Stimulated activated naive B cell treated with anti-CD40 and anti-IgM and Interleukin-4, amounts not matched to agents 10 μg/mL and 1 μg/mL and 100 μg/mL, for 72 hours (primary cell): ENCODE measurements at regions not wholly inside any gene's neighbourhood (a gene's known extent, or its start where the extent isn't known, plus 50 kb on each side); places are given as distances from the start of the nearest gene placed in this dataset.

Source experiments
- ATAC-seq, 2 donors: fragments of 150-1000 bp; cut with Tn5 transposase; replicated peaks; 2 replicates each; pipeline ENCODE4 v1.10.0; 2021; ENCODE audit warnings: moderate library complexity in 1 of 2
- DNase-seq: peaks from one replicate; pipeline ENCODE4 v3.0.0; 2021
- H3K27ac Mint-ChIP-seq: one replicate; pipeline ENCODE4 v1.8.0; 2022; ENCODE audit warnings: mild to moderate bottlenecking, mixed read lengths
- H3K27me3 Mint-ChIP-seq, 2 donors: one replicate each; pipeline ENCODE4 v1.8.0; 2022; ENCODE audit warnings: mixed read lengths in 2 of 2
- H3K36me3 Mint-ChIP-seq, 2 donors: one replicate each; pipeline ENCODE4 v1.8.0; 2022; ENCODE audit warnings: mixed read lengths in 2 of 2, mild to moderate bottlenecking in 1 of 2
- H3K4me1 Mint-ChIP-seq, 2 donors: one replicate each; pipeline ENCODE4 v1.8.0; 2022; ENCODE audit warnings: mixed read lengths in 2 of 2, mild to moderate bottlenecking in 1 of 2
- H3K4me3 Mint-ChIP-seq, 2 donors: one replicate each; pipeline ENCODE4 v1.8.0; 2022; ENCODE audit warnings: mild to moderate bottlenecking in 2 of 2, mixed read lengths in 2 of 2, moderate library complexity in 1 of 2
- H3K9me3 Mint-ChIP-seq, 2 donors: one replicate each; pipeline ENCODE4 v1.8.0; 2022; ENCODE audit warnings: mixed read lengths in 2 of 2, mild to moderate bottlenecking in 1 of 2

DNA sequence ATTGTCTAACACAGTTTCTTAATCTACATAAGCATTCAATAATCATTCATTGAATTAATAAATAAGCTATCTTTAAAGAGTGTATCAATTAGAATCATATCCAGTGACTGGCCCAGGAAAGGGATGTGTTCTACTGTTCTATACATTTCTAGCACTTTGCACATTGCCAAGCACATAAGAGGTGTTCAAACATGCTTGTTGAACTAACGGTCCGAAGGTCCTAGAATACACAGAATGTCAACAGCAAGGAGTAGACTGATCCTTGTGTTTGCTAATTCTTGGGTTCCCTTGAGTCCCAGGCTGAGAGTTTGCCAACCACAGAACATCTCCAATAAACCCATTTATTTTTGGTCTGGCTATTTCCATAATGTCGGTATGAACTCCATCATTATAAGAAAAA is 331.7 kb upstream of the DCC start:
- Mint-ChIP-seq H3K27me3 (no peaks in the 10 kb centered on the region), H3K36me3 (no peaks in the 10 kb centered on the region), H3K4me1 (no peaks in the 10 kb centered on the region), H3K9me3 (peaks cover 0 to 3% of the 10 kb centered on the region in 2 donors), H3K27ac (no peak overlapping the region), H3K4me3 (no peak overlapping the region)
- DNase-seq (no peak), ATAC-seq (no peak)

DNA sequence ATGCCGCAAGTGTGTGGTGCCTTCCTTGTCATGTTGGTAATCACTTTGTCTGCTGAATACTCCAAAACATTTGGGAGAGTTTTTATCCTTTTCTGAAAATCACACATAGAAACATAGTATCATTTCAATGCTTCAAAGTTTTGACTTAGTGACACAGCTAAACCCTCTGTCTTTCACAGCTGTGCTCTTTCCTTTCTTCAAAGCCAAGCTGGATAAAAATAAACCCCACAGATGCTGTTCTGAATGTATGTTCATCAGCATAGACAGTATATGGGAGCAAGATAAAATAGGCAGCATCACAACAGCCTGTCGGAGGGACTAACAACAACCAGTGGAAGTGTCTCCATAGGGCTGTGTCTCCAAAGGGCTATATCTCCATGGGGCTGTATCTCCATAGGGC is 331.3 kb upstream of the DCC start:
- Mint-ChIP-seq H3K4me3 (no peak overlapping the region), H3K9me3 (peaks cover 0 to 3% of the 10 kb centered on the region in 2 donors), H3K27ac (no peak overlapping the region), H3K4me1 (no peaks in the 10 kb centered on the region), H3K27me3 (no peaks in the 10 kb centered on the region), H3K36me3 (no peaks in the 10 kb centered on the region)
- ATAC-seq = no peak
- no peak for DNase-seq

DNA sequence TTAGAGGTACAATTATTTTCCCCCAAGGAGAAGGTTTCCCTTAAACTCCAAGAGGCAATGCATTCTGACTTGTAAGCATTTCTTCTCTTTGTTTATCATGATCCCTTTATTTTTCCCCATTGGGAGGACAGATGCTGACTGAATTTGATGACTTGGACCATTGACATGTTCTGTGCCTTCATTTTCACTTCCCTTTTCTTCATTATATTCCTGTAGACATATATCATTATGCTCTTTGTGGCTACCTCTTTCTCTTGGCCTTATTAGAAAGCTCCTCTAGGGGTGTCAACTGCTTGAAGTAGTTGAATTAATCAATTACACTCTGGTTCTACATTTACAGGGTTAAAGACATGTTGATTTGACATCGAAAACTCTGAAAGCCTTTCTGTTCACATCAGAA is 330.0 kb upstream of the DCC start:
- DNase-seq (no peak), ATAC-seq (no peak)
- Mint-ChIP-seq H3K27ac (no peak overlapping the region), H3K4me1 (no peaks in the 10 kb centered on the region), H3K27me3 (no peaks in the 10 kb centered on the region), H3K36me3 (no peaks in the 10 kb centered on the region), H3K4me3 (no peak overlapping the region), H3K9me3 (peaks cover 0 to 3% of the 10 kb centered on the region in 2 donors)

DNA sequence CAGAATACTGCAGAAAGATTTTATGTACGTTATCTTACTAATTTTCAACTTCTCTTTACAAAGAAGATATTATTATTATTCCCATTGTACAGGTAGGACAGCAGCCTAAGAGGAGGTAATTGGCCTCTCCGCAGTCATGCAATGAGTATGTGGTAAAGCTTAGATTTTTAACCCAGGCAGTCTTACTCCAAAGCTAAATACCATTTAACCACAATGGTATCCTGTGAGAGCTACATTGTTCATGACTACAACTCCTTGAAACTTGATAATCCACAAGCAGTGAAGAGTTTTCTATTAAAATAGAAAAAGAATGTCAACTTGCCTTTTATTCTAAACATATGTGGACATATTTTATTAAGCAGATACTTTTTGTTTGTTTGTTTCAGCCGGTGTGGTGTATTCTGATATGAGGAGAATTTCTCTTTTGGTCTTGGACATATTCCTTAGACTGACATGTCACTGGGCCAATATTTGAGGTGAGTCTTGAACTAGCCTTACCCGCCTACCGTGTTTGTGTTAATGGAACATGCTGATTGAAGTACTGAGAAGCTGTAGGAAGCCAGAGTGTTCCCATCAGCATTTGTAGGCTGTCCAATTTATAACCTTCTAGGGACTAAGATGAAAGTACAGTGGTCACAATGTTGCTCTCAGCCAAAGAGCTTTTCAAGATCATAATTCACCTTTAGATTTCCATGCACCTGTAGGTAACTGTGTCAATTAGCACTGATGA is 293.9 kb upstream of the DCC start:
- H3K36me3 Mint-ChIP-seq = no peaks in the 10 kb centered on the region
- H3K27ac Mint-ChIP-seq = no peak overlapping the region
- H3K4me3 Mint-ChIP-seq = no peak overlapping the region
- H3K4me1 Mint-ChIP-seq = no peaks in the 10 kb centered on the region
- H3K27me3 Mint-ChIP-seq = no peaks in the 10 kb centered on the region
- peaks cover 0 to 4% of the 10 kb centered on the region in 2 donors for H3K9me3 Mint-ChIP-seq
- DNase-seq (no peak), ATAC-seq (no peak)

DNA sequence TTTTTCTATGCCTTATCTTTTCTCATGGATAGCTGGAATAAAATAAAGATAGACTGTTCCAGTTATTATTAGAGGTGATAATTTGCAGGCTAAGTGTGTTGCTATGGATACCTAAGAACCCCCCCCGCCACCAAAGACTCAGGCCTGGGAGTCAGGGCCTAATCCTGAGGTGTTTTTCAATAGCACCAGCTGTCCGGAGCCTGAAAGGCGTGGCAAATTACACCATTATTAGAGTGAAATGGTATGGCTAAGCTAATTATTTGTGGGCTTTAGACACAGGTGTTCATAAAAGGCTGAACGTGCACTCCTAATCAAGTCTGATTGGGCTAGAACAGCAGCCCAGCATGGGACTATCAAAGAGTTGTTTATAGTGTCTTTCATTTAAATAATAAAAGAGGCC is 293.2 kb upstream of the DCC start:
- no peaks in the 10 kb centered on the region for H3K36me3 Mint-ChIP-seq
- DNase-seq (no peak), ATAC-seq (no peak)
- no peaks in the 10 kb centered on the region for H3K27me3 Mint-ChIP-seq
- H3K27ac Mint-ChIP-seq = no peak overlapping the region
- H3K4me3 Mint-ChIP-seq = no peak overlapping the region
- H3K9me3 Mint-ChIP-seq = peaks cover 0 to 4% of the 10 kb centered on the region in 2 donors
- H3K4me1 Mint-ChIP-seq = no peaks in the 10 kb centered on the region

DNA sequence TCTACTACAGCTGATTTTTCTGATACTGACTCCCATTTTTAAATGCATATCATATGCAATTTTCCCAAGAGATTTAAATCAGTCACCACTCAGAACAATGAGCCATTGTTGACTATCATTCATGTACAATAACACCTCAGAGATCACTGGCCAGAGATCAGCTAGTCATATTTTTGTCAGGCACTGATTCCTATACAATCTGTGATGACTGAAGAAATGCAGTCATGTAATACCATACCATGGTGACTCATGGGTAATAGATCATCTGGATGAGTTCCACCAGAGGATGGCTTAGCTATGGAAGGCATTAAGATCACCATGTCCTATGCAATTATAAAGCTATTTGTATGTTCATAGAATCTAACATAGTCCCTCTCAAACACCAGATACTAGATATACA is 285.7 kb upstream of the DCC start:
- peaks cover 3 to 7% of the 10 kb centered on the region in 2 donors for H3K9me3 Mint-ChIP-seq
- ATAC-seq (no peak), DNase-seq (no peak)
- no peak overlapping the region for H3K4me3 Mint-ChIP-seq
- H3K27me3 Mint-ChIP-seq = no peaks in the 10 kb centered on the region
- H3K4me1 Mint-ChIP-seq = no peaks in the 10 kb centered on the region
- no peaks in the 10 kb centered on the region for H3K36me3 Mint-ChIP-seq
- H3K27ac Mint-ChIP-seq = no peak overlapping the region

DNA sequence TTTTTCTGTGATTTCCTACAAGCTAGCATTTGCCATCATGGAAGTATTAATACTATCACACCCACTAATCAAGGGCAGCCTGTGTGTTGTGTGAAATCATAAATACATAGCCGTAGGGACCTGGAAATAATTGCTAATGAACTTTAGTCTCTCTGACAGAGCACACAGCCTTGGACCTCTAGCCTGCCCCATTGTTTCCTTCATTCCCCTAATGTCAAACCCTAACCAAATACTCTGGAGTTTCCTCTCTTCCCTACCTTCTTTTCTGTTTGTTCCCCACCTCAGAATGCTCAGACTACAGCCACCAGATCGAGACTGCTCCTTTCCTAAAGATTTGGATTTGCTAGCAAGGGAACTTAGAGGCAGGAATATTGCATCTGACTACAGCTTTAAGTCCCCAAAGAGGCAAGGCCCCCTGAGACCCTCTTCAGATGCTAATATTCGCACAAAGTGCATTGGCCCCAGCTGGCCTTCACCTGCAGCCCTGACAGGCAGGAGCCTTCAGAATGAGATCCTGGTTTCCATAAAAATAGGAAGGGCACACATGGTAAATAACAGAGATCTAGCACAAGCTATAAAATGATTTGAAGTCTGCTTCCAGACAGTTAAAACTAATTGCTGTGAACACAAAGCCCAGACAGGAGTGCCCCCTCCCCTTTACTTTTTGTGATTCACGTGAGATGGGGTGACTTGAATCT is 279.2 kb upstream of the DCC start:
- H3K9me3 Mint-ChIP-seq = peaks cover 3 to 6% of the 10 kb centered on the region in 2 donors
- no peak for ATAC-seq
- H3K27me3 Mint-ChIP-seq = no peaks in the 10 kb centered on the region
- H3K4me3 Mint-ChIP-seq = no peak overlapping the region
- no peaks in the 10 kb centered on the region for H3K36me3 Mint-ChIP-seq
- no peak overlapping the region for H3K27ac Mint-ChIP-seq
- DNase-seq = no peak
- H3K4me1 Mint-ChIP-seq = no peaks in the 10 kb centered on the region

DNA sequence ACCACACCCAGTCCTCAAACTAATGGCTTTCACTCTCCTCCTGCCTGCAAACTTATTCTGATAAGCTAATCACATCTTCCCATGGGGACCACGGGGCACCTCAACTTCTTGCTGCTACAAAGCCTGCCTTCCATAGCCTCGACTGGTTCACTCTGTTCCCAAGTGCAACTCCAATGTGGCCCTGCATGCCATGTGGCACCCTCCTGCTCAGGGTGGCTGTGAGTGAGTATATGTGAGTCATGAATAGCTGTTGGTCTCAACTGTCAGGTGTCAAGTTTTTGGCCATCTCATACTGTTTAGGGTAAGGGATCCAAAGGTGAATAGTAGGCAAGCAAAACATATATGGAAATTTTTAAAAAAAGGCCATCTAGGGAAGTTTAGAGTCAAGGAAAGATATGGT is 276.1 kb upstream of the DCC start:
- H3K9me3 Mint-ChIP-seq = peaks cover 7 to 8% of the 10 kb centered on the region in 2 donors
- H3K4me3 Mint-ChIP-seq = no peak overlapping the region
- no peak for DNase-seq
- H3K36me3 Mint-ChIP-seq = no peaks in the 10 kb centered on the region
- no peak overlapping the region for H3K27ac Mint-ChIP-seq
- H3K27me3 Mint-ChIP-seq = no peaks in the 10 kb centered on the region
- ATAC-seq = no peak
- no peaks in the 10 kb centered on the region for H3K4me1 Mint-ChIP-seq

DNA sequence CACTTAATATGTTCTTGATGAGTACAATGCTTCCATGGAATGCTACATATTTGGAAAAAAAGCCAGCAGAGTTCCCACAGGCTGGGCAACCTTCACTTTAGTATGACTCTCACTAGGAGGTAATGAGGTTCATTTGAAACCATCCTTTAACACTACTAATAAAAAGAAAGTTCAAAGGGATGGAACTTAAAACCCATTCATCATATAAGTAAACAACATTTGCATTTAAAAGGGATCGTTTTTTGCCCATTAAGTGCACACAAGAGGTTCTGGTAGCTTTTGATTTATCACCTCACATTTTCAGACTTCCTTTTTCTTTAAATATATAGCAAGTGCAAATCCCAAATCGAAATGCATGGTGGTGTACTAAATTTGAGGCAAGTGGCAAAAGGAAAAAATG is 270.8 kb upstream of the DCC start:
- no peaks in the 10 kb centered on the region for H3K27me3 Mint-ChIP-seq
- no peak for ATAC-seq
- H3K9me3 Mint-ChIP-seq = peaks cover 8% of the 10 kb centered on the region in 2 donors

DNA sequence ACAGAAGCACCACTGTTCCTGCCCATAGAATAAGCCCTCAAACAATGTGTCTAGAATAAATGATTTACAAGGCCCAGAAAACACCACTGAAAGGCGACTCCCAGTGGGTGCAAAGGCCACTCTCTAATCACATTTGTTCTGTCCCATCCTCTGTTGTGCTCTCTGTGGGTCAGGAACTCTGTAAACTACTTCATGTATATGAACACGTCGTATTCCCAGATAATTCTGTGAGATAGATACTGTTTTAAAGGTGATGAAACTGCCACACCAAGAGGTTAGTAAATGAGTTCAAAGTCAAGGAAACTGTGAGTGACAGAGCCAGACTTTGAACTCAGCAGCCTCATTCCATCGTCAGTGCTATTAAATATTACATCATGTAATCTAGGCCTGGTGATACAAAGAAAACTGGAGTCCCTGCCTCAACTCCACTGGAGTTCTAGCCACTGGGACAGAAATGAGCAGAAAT is 269.7 kb upstream of the DCC start:
- no peaks in the 10 kb centered on the region for H3K36me3 Mint-ChIP-seq
- ATAC-seq (no peak), DNase-seq (no peak)
- peaks cover 8% of the 10 kb centered on the region in 2 donors for H3K9me3 Mint-ChIP-seq
- no peaks in the 10 kb centered on the region for H3K27me3 Mint-ChIP-seq
- no peak overlapping the region for H3K4me3 Mint-ChIP-seq
- no peaks in the 10 kb centered on the region for H3K4me1 Mint-ChIP-seq
- no peak overlapping the region for H3K27ac Mint-ChIP-seq

More for the DNA sequence above, 270.8 kb upstream of the DCC start:
- H3K36me3 Mint-ChIP-seq = no peaks in the 10 kb centered on the region
- no peak overlapping the region for H3K27ac Mint-ChIP-seq
- no peak overlapping the region for H3K4me3 Mint-ChIP-seq
- H3K4me1 Mint-ChIP-seq = no peaks in the 10 kb centered on the region
- DNase-seq = no peak

DNA sequence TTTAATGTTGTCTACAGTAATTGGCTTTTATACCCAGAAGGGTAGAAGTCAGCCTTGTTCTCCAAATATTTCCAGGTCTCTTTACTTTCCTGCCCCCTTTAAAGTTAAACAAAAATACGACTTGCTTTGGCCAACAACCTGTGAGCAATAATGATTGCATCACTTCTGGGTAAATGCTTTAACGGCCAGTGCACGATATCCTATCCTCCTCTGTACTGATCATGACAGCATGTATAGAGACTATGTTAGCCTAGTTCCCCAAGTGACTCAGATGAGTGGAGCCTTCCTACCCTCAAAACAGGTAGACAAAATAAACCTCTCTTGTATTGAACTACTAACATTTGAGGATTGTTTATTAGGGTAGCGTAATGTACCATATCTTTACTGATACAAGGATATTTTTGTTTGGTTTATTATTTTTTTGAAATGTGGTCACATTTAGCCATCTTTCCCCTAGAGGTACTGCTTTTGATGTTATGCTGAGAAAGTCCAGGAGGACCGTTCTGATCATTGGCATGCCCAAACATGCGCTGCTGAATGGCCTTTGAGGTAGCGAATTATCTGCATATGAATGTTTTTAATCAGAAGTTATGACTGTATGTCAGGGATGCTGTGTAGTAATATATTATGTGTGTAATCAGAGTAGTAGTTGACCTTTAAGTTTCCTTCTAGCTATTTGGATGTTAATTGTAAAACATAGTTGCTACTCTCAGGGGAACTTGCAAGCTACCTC is 262.6 kb upstream of the DCC start:
- Mint-ChIP-seq H3K27me3 (no peaks in the 10 kb centered on the region), H3K4me1 (no peaks in the 10 kb centered on the region), H3K4me3 (no peak overlapping the region), H3K27ac (no peak overlapping the region), H3K9me3 (peaks cover 1 to 2% of the 10 kb centered on the region in 2 donors), H3K36me3 (no peaks in the 10 kb centered on the region)
- no peak for DNase-seq
- no peak for ATAC-seq

DNA sequence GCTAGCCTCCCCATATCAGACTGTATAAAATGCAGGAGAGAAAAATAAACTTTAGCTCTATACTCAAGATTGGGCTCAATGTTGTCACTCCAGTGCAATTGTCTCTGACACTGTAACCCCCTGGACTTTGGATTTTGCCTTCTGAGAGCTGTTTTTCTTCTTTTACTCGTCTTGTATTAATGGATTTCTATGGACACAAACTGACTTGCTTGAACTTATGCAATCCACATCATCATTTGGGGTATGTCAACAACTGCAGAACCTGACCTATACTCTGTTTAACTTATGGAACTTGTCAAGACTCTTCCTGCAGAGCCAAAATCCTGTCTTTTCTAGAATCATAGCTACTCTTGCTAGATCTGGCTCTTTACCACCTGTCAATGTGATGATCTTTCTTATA is 257.8 kb upstream of the DCC start:
- Mint-ChIP-seq H3K27me3 (no peaks in the 10 kb centered on the region), H3K4me1 (no peaks in the 10 kb centered on the region), H3K36me3 (no peaks in the 10 kb centered on the region), H3K27ac (no peak overlapping the region), H3K4me3 (no peak overlapping the region), H3K9me3 (peaks cover 0 to 4% of the 10 kb centered on the region in 2 donors)
- DNase-seq = no peak
- no peak for ATAC-seq

DNA sequence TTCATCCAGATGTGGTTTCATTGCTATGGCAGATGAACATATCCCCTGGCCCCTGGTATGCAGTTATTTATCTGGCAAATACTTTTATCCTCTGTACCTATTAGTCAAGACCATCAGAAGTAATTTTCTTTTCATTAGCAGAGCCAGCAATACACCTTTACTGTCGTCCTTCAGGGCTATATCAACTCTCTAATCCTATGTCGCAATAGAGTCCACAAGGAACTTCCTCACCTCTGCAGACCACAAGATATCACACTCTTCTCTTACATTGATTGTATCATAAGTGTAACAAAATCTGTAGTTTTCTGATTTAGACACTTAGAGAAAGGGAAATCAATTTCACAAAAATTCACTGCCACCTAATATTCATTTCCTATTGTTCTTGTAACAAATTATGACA is 252.9 kb upstream of the DCC start:
- H3K36me3 Mint-ChIP-seq = no peaks in the 10 kb centered on the region
- H3K4me1 Mint-ChIP-seq = no peaks in the 10 kb centered on the region
- DNase-seq (no peak), ATAC-seq (no peak)
- no peak overlapping the region for H3K27ac Mint-ChIP-seq
- peaks cover 0 to 4% of the 10 kb centered on the region in 2 donors for H3K9me3 Mint-ChIP-seq
- H3K27me3 Mint-ChIP-seq = no peaks in the 10 kb centered on the region
- H3K4me3 Mint-ChIP-seq = no peak overlapping the region

DNA sequence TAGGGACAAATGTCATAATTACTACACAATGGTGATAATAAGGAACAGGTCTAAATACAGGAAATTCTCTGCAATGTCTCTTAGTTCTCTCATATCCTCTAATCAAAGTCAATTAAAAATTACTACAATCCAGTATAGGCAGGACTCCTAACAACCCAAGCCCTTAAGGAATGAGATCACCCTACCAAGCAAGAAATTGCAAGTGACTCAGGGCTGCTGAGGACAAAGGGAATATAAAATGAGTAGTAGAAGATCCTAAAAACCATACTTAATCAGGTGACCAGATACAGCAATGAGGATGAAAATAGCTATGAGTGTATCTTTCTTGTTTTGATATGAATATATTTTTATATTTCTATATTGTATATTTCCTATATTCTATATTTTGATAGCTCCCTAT is 250.0 kb upstream of the DCC start:
- Mint-ChIP-seq H3K4me1 (no peaks in the 10 kb centered on the region), H3K36me3 (no peaks in the 10 kb centered on the region), H3K9me3 (peaks cover 0 to under 1% of the 10 kb centered on the region in 2 donors), H3K27me3 (no peaks in the 10 kb centered on the region), H3K27ac (no peak overlapping the region), H3K4me3 (no peak overlapping the region)
- ATAC-seq = no peak
- DNase-seq = no peak

DNA sequence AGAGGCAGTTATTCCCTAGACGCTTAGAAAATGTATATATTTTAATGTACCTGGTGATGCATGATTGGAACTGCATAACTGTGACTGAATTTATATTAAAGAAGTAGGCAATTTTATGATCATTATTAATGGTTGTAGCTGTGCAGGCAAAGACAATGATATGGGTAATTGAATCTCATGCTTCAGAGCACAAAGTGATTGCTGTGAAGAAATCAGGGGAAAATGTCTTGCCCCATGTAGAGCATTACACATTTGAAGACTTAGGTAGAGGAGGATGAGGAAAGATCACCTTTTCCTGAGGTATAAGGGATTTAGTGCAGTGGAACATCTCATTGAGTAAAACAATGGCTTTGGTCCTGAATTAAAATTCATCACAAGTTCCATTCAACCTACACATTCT is 246.8 kb upstream of the DCC start:
- Mint-ChIP-seq H3K27me3 (no peaks in the 10 kb centered on the region), H3K4me3 (no peak overlapping the region), H3K4me1 (no peaks in the 10 kb centered on the region), H3K36me3 (no peaks in the 10 kb centered on the region), H3K9me3 (no peaks in the 10 kb centered on the region), H3K27ac (no peak overlapping the region)
- no peak for DNase-seq
- no peak for ATAC-seq
